GM23338 (cell line): ENCODE measurements at regions not wholly inside any gene's neighbourhood (a gene's known extent, or its start where the extent isn't known, plus 50 kb on each side); places are given as distances from the start of the nearest gene placed in this dataset.

Source experiments
- ATAC-seq: fragments of 200-7000 bp; cut with Tn5 transposase; 3 replicates; pipeline ENCODE4 v1.9.1; 2020
- DNase-seq: peaks from one replicate; pipeline ENCODE4 v3.0.0-alpha.2; 2015; ENCODE audit warnings: low spot score
- H2AFZ ChIP-seq: fragments of 200-600 bp; sonication (generic); 2 replicates; pipeline ENCODE4 v1.8.0; 2016; ENCODE audit warnings: antibody characterized with exemption, mild to moderate bottlenecking, moderate library complexity
- H3F3A ChIP-seq: fragments of 200-600 bp; sonication (generic); replicated peaks from 2 replicates; pipeline ENCODE4 v1.8.0; 2017; ENCODE audit warnings: antibody characterized with exemption, mixed run types, low read depth
- H3K27ac ChIP-seq: fragments of 200-600 bp; sonication (generic); 2 replicates; pipeline ENCODE4 v1.6.1; 2016; ENCODE audit warnings: low read depth
- H3K27me3 ChIP-seq: fragments of 200-600 bp; sonication (generic); 2 replicates; pipeline ENCODE4 v1.8.0; 2016; ENCODE audit warnings: mild to moderate bottlenecking, mixed run types, moderate library complexity; ENCODE audit not compliant: insufficient read depth
- H3K36me3 ChIP-seq: fragments of 200-600 bp; sonication (generic); 2 replicates; pipeline ENCODE4 v1.8.0; 2016; ENCODE audit warnings: mild to moderate bottlenecking; ENCODE audit not compliant: insufficient read depth
- H3K4me1 ChIP-seq: fragments of 200-600 bp; sonication (generic); 2 replicates; pipeline ENCODE4 v1.8.0; 2016; ENCODE audit warnings: mild to moderate bottlenecking, moderate library complexity; ENCODE audit not compliant: insufficient read depth
- H3K4me2 ChIP-seq: fragments of 200-600 bp; sonication (generic); 2 replicates; pipeline ENCODE4 v1.7.1; 2017; ENCODE audit warnings: mixed run types
- H3K4me3 ChIP-seq: fragments of 200-600 bp; sonication (generic); 2 replicates; pipeline ENCODE4 v1.6.1; 2016; ENCODE audit warnings: mixed run types
- H3K79me2 ChIP-seq: fragments of 200-600 bp; sonication (generic); replicated peaks from 2 replicates; pipeline ENCODE4 v1.8.0; 2017; ENCODE audit warnings: mild to moderate bottlenecking; ENCODE audit not compliant: insufficient read depth
- H3K9me2 ChIP-seq: fragments of 200-600 bp; sonication (generic); 2 replicates; pipeline ENCODE4 v1.8.0; 2017; ENCODE audit not compliant: insufficient read depth
- H4K20me1 ChIP-seq: fragments of 200-600 bp; sonication (generic); replicated peaks from 2 replicates; pipeline ENCODE4 v1.8.0; 2017; ENCODE audit warnings: mild to moderate bottlenecking; ENCODE audit not compliant: insufficient read depth
- H3K27ac Mint-ChIP-seq: 2 replicates; pipeline ENCODE4 v1.8.0; 2020; ENCODE audit warnings: inconsistent platforms, mild to moderate bottlenecking, moderate library complexity, mixed read lengths
- H3K27me3 Mint-ChIP-seq: 3 replicates; pipeline ENCODE4 v1.8.0; 2022; ENCODE audit warnings: low read depth, mild to moderate bottlenecking, moderate library complexity, mixed read lengths, inconsistent platforms; ENCODE audit not compliant: insufficient read depth, poor library complexity
- H3K36me3 Mint-ChIP-seq: 3 replicates; pipeline ENCODE4 v1.8.0; 2021; ENCODE audit warnings: low read depth, mild to moderate bottlenecking, inconsistent platforms, moderate library complexity, mixed read lengths
- H3K4me1 Mint-ChIP-seq: 3 replicates; pipeline ENCODE4 v1.8.0; 2020; ENCODE audit warnings: mild to moderate bottlenecking, inconsistent platforms, mixed read lengths
- H3K4me3 Mint-ChIP-seq: 3 replicates; pipeline ENCODE4 v1.8.0; 2021; ENCODE audit warnings: moderate library complexity, mild to moderate bottlenecking, inconsistent platforms, mixed read lengths
- H3K9me3 Mint-ChIP-seq: 3 replicates; pipeline ENCODE4 v1.8.0; 2020; ENCODE audit warnings: moderate library complexity, mild to moderate bottlenecking, inconsistent platforms, mixed read lengths
- CREB1 ChIP-seq: fragments of 250-450 bp; sonication (Bioruptor Pico); IDR thresholded peaks from 2 replicates; pipeline ENCODE4 v1.5.0; 2020; ENCODE audit warnings: low read depth, mild to moderate bottlenecking, moderate library complexity
- EZH2phosphoT487 ChIP-seq: fragments of 200-600 bp; sonication (generic); IDR thresholded peaks from one replicate; pipeline ENCODE4 v1.8.1; 2018; ENCODE audit warnings: antibody characterized with exemption; ENCODE audit not compliant: unreplicated experiment
- JUNB ChIP-seq: IDR thresholded peaks from one replicate; pipeline ENCODE4 v1.6.1; 2016; ENCODE audit warnings: antibody characterized with exemption; ENCODE audit not compliant: unreplicated experiment
- NANOG ChIP-seq: IDR thresholded peaks from 2 replicates; pipeline ENCODE4 v1.6.1; 2016; ENCODE audit warnings: antibody characterized with exemption, borderline replicate concordance
- POLR2AphosphoS5 ChIP-seq: IDR thresholded peaks from 2 replicates; pipeline ENCODE4 v1.6.1; 2016; ENCODE audit warnings: antibody characterized with exemption, low read depth
- ZNF114 ChIP-seq: fragments of 250-450 bp; sonication (Bioruptor Pico); IDR thresholded peaks from 2 replicates; pipeline ENCODE4 v1.5.0; 2020; ENCODE audit warnings: mild to moderate bottlenecking, moderate library complexity
- ZNF331 ChIP-seq: fragments of 250-450 bp; sonication (Bioruptor Pico); IDR thresholded peaks from 2 replicates; pipeline ENCODE4 v1.5.0; 2020; ENCODE audit warnings: low read depth, mild to moderate bottlenecking, moderate library complexity
- TF ChIP-seq, protein P1 (sequence below): IDR thresholded peaks from 2 replicates; pipeline ENCODE4 v1.6.1; 2016; ENCODE audit warnings: antibody characterized with exemption
- TF ChIP-seq, protein P2 (sequence below): IDR thresholded peaks from one replicate; pipeline ENCODE4 v1.6.1; 2018; ENCODE audit warnings: antibody characterized with exemption; ENCODE audit not compliant: unreplicated experiment
- TF ChIP-seq, protein P3 (sequence below), 2 experiments: fragments of 200-600 bp in 1 of 2; sonication (generic) in 1 of 2; conservative IDR thresholded peaks; 2 replicates each; pipeline versions ENCODE4 v1.5.1 to v1.6.1; 2016 to 2017; ENCODE audit warnings: antibody characterized with exemption in 2 of 2, low read depth in 2 of 2, mild to moderate bottlenecking in 2 of 2, moderate library complexity in 1 of 2

DNA sequence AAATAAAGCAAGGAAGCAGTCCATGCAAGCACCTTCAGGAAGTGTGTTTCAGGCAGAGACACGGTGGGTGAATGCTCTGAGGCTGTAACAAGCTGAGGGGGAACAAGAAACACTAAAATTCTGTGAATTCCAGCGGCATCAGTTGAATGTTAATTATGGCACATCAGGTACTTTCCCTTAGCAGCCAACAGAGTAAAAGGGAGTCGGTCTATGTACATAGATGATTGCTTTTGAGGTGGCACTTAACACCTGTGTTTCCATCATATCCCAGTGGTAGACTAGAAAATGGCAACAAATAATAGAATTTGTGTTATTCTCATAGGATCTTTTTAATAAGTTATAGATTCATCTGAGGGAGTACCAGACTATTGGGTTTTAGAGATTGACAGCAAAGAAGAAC is 481.0 kb upstream of the KLF6 start:
- H3K79me2 ChIP-seq: no peaks in the 10 kb centered on the region
- H3K4me3 Mint-ChIP-seq: no peak overlapping the region
- ATAC-seq (no peak), DNase-seq (no peak)
- H3K36me3 ChIP-seq: peaks cover 4% of the 10 kb centered on the region
- peaks cover 19% of the 10 kb centered on the region for H3K36me3 Mint-ChIP-seq
- H3K4me1 Mint-ChIP-seq: no peaks in the 10 kb centered on the region
- TF ChIP-seq, protein P1, sequence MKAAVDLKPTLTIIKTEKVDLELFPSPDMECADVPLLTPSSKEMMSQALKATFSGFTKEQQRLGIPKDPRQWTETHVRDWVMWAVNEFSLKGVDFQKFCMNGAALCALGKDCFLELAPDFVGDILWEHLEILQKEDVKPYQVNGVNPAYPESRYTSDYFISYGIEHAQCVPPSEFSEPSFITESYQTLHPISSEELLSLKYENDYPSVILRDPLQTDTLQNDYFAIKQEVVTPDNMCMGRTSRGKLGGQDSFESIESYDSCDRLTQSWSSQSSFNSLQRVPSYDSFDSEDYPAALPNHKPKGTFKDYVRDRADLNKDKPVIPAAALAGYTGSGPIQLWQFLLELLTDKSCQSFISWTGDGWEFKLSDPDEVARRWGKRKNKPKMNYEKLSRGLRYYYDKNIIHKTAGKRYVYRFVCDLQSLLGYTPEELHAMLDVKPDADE: no peak
- TF ChIP-seq ZNF114 (CRISPR knock-in tag) (no peak), POLR2AphosphoS5 (no peak)
- TF ChIP-seq, protein P2, sequence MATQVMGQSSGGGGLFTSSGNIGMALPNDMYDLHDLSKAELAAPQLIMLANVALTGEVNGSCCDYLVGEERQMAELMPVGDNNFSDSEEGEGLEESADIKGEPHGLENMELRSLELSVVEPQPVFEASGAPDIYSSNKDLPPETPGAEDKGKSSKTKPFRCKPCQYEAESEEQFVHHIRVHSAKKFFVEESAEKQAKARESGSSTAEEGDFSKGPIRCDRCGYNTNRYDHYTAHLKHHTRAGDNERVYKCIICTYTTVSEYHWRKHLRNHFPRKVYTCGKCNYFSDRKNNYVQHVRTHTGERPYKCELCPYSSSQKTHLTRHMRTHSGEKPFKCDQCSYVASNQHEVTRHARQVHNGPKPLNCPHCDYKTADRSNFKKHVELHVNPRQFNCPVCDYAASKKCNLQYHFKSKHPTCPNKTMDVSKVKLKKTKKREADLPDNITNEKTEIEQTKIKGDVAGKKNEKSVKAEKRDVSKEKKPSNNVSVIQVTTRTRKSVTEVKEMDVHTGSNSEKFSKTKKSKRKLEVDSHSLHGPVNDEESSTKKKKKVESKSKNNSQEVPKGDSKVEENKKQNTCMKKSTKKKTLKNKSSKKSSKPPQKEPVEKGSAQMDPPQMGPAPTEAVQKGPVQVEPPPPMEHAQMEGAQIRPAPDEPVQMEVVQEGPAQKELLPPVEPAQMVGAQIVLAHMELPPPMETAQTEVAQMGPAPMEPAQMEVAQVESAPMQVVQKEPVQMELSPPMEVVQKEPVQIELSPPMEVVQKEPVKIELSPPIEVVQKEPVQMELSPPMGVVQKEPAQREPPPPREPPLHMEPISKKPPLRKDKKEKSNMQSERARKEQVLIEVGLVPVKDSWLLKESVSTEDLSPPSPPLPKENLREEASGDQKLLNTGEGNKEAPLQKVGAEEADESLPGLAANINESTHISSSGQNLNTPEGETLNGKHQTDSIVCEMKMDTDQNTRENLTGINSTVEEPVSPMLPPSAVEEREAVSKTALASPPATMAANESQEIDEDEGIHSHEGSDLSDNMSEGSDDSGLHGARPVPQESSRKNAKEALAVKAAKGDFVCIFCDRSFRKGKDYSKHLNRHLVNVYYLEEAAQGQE: no peak
- H3K4me2 ChIP-seq: no peak overlapping the region
- peaks cover 25% of the 10 kb centered on the region for H3K9me3 Mint-ChIP-seq
- peaks cover 2% of the 10 kb centered on the region for H3K27me3 Mint-ChIP-seq
- H4K20me1 ChIP-seq: no peaks in the 10 kb centered on the region
- no peaks in the 10 kb centered on the region for H3F3A ChIP-seq
- H3K27ac Mint-ChIP-seq: no peak overlapping the region
- no peak overlapping the region for H3K4me3 ChIP-seq
- H2AFZ ChIP-seq: no peak overlapping the region
- H3K27me3 ChIP-seq: no peaks in the 10 kb centered on the region
- H3K27ac ChIP-seq: no peak overlapping the region
- H3K9me2 ChIP-seq: no peaks in the 10 kb centered on the region
- no peaks in the 10 kb centered on the region for H3K4me1 ChIP-seq

DNA sequence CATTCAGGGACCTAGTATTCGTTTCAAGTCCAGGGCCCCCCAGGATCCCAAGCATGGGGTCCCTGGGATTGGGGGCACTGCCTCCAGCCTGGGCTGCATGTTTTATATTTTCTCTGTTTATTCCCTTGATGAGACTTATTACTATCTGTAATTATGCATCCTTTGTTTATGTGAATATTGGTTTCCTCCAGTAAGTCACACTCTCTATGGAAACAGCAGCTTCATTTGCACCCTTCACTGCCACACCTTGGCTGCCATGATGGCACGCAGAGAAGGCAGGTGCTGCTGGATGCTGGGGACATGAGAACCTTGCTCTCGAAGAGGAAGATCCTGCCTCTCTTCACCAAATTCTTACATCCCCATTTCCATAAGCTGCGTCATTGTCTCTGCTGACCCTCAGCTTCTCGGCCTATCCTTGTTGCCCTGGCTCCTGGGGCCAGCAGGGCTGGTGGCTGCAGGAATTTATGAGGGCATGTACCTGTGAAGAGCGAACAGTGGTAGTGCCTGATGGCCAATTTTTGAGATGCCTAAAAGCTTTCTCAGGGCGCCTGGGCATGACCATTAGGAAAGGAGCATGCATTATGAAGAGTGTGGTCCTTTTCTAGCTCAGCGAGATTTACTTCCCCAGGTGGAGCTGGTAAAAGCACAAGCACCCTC is 479.3 kb upstream of the KLF6 start:
- no peak overlapping the region for H3K27ac Mint-ChIP-seq
- H3K4me3 Mint-ChIP-seq: no peak overlapping the region
- Histone ChIP-seq H3K4me3 (no peak overlapping the region), H2AFZ (no peak overlapping the region), H3K9me2 (no peaks in the 10 kb centered on the region), H4K20me1 (no peaks in the 10 kb centered on the region), H3K4me1 (no peaks in the 10 kb centered on the region), H3K27me3 (no peaks in the 10 kb centered on the region), H3K27ac (no peak overlapping the region), H3F3A (no peaks in the 10 kb centered on the region), H3K36me3 (no peaks in the 10 kb centered on the region), H3K79me2 (no peaks in the 10 kb centered on the region), H3K4me2 (no peak overlapping the region)
- DNase-seq (no peak), ATAC-seq (no peak)
- H3K36me3 Mint-ChIP-seq: peaks cover 7% of the 10 kb centered on the region; the same call in 1 of the 3 replicates
- peaks cover 2% of the 10 kb centered on the region for H3K27me3 Mint-ChIP-seq
- no peaks in the 10 kb centered on the region for H3K4me1 Mint-ChIP-seq
- peaks cover 10% of the 10 kb centered on the region; the same call in 2 of the 3 replicates for H3K9me3 Mint-ChIP-seq
- TF ChIP-seq, protein P2: no peak
- TF ChIP-seq, protein P3, sequence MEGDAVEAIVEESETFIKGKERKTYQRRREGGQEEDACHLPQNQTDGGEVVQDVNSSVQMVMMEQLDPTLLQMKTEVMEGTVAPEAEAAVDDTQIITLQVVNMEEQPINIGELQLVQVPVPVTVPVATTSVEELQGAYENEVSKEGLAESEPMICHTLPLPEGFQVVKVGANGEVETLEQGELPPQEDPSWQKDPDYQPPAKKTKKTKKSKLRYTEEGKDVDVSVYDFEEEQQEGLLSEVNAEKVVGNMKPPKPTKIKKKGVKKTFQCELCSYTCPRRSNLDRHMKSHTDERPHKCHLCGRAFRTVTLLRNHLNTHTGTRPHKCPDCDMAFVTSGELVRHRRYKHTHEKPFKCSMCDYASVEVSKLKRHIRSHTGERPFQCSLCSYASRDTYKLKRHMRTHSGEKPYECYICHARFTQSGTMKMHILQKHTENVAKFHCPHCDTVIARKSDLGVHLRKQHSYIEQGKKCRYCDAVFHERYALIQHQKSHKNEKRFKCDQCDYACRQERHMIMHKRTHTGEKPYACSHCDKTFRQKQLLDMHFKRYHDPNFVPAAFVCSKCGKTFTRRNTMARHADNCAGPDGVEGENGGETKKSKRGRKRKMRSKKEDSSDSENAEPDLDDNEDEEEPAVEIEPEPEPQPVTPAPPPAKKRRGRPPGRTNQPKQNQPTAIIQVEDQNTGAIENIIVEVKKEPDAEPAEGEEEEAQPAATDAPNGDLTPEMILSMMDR (conservative IDR thresholded peaks at IDR 0.05; ENCODE audit: low read depth in 2 of 2): no peak
- TF ChIP-seq, protein P1: no peak
- TF ChIP-seq POLR2AphosphoS5: no peak
- TF ChIP-seq ZNF331: no peak
- no peak for TF ChIP-seq EZH2phosphoT487
- TF ChIP-seq ZNF114 (CRISPR knock-in tag): no peak
- no peak for TF ChIP-seq JUNB
- no peak for TF ChIP-seq CREB1 (CRISPR knock-in tag)
- TF ChIP-seq NANOG: no peak
